GM19455 (cell line): ENCODE measurements at regions not wholly inside any gene's neighbourhood (a gene's known extent, or its start where the extent isn't known, plus 50 kb on each side); places are given as distances from the start of the nearest gene placed in this dataset.

Experiments used
- ATAC-seq: cut with Tn5 transposase; IDR thresholded peaks from one replicate; pipeline ENCODE4 v1.9.1; 2021; ENCODE audit not compliant: unreplicated experiment

DNA sequence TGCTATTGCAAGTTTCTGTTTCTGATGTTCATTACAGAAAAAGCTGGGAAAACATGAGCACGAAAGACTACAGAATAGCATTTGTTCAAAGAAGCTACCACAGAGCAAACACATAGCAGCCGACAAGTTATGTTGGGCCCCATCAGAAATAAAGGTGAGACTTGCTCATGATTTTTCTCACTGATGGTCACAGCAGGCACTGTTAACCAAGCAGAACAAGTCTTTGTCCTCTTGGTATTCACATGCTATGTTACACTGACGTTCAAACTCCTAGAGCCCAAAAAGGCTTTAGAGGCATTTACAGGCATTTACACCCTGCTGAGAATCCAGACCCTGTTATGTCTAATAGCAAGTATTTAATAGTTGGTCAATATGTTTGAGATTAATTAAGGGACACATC, 235.0 kb upstream of the HNMT start:
- ATAC-seq, result no peak

DNA sequence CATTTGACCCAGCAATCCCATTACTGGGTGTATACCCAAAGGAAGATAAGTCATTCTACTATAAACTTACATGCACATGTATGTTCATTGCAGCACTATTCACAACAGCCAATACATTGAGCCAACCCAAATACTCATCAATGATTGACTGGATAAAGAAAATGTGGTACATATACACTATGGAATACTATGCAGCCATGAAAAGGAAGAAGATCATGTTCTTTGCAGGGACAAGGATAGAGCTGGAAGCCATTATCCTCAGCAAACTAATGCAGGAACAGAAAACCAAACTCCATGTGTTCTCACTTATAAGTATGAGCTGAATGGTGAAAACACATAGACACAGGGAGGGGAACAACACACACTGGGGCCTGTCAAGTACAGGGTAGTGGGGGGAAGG, 226.7 kb upstream of the HNMT start:
- no peak for ATAC-seq

DNA sequence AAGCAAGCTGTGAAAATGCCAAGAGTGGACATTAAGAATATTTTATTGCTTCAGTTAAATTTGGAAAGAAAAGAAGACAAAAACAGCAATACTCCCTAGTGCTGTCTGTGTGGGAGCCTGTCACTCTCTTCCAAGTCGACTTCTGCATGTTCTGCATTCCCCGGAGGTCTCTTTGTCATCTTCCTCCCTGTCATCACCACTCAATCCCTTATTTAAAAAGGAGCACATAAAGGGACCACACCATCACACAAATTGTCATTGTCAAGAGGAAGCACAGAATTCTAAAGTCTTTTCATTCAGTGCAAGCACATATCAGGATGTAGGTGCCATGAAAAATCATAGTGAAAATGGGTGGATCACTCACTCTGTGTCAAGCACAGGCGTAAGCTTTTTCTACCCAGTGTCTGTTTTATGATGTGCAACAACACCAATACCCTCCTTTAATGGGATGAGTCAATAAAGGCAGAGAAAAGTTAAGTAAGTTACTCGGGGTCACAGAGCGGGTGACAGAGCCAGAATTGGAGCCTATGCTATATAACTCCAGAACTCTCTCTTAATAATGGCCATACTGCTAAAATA, 222.4 kb upstream of the HNMT start:
- no peak for ATAC-seq

DNA sequence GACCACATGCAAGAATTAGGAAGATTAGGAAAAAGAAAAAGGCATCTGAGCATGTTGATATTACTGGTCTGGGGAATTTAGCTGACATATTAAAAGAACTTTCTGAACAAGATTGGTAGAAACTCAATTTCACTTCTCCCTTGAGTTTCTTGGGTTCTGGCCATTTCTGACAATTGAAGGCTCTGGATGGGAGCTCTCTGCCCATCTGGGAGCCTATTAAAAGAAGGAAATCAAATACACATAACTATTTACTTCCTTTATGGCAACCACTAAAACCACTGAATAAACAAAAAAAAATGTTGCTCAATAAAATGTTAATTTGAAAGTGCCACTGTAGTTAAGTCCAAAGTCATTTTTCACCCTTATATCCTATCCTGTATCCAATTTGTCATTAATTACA, 216.8 kb upstream of the HNMT start:
- no peak for ATAC-seq

GRCh38 chr2:137748533-137748932, 215.7 kb upstream of the HNMT start:
- no peak for ATAC-seq

DNA sequence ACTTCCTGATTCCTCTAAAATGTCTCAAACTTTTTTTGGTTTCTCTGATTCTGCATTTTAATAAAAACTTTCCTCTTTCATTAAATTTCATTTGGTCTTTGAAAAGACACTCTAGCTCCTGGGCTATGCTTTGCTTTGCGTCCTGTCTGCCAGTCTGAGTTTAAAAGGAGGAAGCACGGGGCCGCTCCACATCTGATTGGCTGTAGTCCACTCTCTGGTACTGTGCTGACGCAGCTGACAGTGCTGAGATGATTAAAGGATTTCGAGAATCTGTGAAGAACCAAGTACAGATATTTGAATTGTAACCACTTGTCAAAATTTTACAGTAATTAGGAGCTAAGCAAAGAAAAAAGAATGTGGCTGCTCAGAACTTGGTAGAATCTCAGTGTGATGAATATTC, 199.6 kb upstream of the HNMT start:
- ATAC-seq, result no peak

GRCh38 chr2:137769406-137769805, 194.9 kb upstream of the HNMT start:
- no peak for ATAC-seq

DNA sequence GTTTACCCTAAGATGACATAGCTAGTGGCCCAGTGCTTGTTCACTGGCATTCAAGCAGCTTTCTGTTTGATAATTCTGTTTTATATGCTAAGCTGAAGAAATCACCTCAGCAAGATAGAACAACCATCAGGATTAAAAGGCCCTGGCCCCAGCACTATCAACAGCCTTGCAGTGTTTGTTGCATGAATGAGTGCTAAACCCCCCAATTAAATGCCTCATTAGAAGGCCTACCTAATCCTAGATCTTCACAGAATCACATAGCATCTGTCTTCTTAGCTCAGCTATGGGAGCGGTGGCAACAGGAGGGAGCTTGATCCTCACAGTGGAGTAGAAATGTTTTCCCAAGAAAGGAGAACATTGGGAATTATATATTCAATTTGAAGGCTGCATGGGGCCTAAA, 194.1 kb upstream of the HNMT start:
- no peak for ATAC-seq

DNA sequence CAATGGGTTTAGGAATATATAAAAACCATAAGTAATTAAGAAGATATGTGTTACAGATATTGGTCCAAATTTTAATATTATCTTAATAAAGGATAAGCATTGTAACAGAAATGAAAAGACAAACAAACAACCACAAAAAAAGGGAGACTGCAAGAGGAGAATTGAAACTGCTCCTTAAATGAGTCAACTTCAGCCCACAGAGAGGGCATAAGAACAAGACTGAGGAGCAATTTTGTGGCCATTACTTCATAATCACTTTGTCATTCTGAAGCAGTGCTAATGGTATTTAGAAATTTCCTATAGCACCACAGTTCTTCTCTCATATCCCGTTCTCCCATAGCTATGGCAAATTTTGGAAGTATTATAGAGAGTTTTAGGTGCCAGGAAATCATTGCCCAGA, 193.2 kb upstream of the HNMT start:
- no peak for ATAC-seq

GRCh38 chr2:137772451-137772850, 191.8 kb upstream of the HNMT start:
- no peak for ATAC-seq

GRCh38 chr2:137775529-137775928, 188.7 kb upstream of the HNMT start:
- ATAC-seq, result no peak

GRCh38 chr2:137776697-137777096, 187.6 kb upstream of the HNMT start:
- ATAC-seq, result no peak

DNA sequence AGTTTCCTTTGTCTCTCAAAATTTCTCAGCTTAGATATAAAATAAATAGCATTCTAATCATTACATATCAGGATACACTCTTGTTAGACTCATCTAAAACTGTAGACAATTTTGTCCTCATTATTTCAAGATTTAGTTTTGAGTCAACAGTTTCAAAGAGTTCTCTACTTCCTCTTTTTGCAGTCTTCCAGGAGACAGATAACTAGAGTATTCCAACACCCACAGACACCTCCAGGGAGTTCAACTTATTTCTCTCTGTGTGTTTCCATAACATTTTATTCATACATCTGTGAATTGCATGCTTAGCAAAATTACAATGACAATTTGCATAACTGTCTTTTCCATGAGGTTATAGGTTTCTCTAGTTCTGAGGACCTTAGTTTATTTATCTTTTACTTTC, 166.6 kb upstream of the HNMT start:
- ATAC-seq, result no peak

DNA sequence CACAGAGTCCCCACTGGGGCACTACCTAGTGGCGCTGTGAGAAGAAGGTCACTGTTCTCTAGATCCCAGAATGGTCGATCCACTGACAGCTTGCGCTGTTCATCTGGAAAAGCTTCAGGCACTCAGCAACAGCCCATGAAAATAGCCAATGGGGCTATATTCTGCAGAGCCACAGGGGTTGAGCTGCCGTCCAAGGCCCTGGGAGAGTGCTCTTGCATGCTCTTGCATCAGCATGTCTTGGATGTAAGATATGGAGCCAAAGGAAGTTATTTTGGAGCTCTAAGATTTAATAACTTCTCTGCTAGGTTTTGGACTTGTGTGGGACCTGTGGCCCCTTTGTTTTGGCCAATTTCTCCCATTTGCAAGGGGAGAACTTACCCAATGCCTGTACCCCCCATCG, 164.7 kb upstream of the HNMT start:
- ATAC-seq, result no peak

DNA sequence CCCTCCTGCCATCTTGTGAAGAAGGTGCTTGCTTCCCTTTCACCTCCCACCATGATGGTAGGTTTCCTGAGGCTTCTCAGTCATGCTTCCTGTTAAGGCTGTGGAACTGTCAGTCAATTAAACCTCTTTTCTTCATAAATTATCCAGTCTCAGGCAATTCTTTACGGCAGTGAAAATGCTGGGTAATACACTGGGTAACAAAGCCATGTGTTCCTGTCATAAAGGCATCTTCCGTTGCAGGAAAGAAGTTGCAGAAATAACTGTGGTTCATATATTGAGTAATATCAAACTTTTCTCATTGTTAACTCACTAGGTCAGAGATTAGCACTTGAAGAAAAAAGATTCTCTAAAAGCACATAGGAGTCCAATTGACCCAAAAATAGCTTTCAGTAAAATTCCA, 163.9 kb upstream of the HNMT start:
- no peak for ATAC-seq

GRCh38 chr2:137801228-137801627, 163.0 kb upstream of the HNMT start:
- ATAC-seq, result no peak

DNA sequence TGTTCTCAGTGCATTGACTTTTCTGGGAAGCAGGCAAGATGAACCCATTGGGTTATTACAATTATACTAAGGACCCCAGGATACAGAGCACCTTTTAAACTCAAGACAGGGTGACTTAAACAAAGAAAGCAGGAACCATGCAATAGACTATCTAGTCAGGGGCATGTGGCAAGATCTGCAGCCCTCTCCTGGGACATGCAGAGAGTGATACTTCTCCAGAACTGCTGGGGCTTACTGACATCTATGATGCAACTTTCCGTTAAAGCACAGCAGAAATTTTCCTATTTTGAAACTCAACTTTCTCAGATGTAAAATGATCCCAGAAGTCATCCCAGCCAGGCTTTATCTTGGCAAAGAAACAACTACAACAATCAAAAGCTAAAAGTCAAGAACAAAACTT, 162.2 kb upstream of the HNMT start:
- ATAC-seq, result no peak

DNA sequence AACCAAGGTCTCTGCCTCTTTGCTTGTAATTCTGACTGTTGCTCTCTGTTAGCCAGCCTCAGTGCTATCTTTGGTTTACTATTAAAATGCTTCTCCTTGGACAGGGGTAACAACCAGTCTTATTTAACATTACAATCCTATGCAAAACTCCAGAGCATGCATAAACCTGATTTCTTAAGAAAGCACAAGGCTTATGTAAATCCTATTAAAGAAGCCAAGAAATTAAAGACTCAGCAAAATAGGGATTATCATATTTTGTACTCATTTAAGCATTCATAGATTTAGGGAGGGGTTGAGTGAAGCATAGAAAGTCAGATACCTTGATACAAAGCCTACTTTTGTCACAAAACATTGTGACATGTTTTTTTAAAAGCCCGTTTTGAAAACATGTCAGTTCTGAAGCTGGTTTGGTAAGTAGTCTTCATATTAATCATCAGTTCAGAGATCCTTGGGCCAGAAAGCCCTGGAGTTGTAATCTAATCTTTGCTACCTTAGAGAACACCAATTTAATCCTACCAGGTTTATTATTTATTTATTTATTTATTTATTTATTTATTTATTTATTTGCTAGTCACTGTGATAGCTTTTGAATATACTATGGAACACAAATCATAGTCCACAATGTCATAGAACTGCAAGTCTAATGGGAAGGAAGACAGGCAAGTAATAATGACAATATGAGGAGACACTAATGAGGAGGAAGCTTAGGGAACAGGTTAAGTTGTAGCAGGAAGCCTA, 158.0 kb upstream of the HNMT start:
- ATAC-seq, result no peak

- no peak for ATAC-seq
Measured at GRCh38 chr2:137809252-137809651, 155.0 kb upstream of the HNMT start.

DNA sequence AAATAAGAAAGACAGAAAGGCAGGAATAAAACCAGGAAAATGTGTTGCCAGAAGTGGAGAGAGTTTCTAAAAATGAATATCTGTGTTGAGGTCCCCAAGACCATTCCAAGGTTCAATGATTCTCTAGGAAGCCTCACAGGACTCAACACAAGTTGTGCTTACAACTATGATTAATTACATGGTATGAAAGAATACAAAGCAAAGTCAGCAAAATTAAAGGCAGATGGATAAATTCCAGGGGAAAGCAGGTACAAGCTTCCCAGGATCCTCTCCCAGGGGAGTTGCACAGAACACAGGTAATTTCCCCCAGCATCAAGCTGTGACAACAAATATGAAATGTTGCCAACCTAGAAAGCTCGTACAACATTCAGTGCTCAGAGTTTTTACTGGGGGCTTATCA, 154.4 kb upstream of the HNMT start:
- no peak for ATAC-seq

- ATAC-seq, result no peak
Measured at GRCh38 chr2:137812517-137812916, 151.8 kb upstream of the HNMT start.

- ATAC-seq, result no peak
Measured at GRCh38 chr2:137813176-137813575, 151.1 kb upstream of the HNMT start.

DNA sequence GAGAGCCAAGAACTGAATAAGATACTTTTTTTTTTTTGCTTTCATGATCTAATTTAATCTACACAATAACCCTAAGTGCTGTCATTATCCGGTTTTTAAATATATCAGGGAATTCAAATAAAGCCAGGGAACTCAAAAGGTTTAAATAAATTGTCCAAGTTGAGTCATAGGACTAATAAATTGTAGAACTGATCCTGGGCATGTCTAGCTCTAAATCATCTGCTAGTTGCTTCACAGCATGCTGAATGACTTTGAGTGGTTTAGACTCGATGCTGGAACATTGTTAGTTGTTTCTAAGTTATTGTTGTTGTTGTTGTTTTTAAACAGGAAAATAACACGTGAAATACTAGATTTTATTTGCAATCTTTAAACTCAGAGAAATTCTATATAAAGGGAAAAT, 147.2 kb upstream of the HNMT start:
- ATAC-seq, result no peak
